Kidney (tissue), 13 donors: ENCODE measurements at regions not wholly inside any gene's neighbourhood (a gene's known extent, or its start where the extent isn't known, plus 50 kb on each side); places are given as distances from the start of the nearest gene placed in this dataset.

Experiments used
- DNase-seq, 5 donors: peaks; one replicate each; pipeline ENCODE4 v3.0.0-alpha.2; 2013 to 2020
- FAIRE-seq: peaks from 2 replicates; lab custom pipeline; 2012; peaks lifted over from hg19 to GRCh38; lab: Jason Lieb, UNC
- H3K27ac ChIP-seq, 2 donors: one replicate each; pipeline ENCODE4 v1.7.0; 2013; ENCODE audit warnings: low read depth in 2 of 2, low read length in 2 of 2, inconsistent platforms in 1 of 2
- H3K27me3 ChIP-seq: one replicate; pipeline ENCODE4 v1.7.1; 2013; ENCODE audit warnings: low read length, inconsistent platforms; ENCODE audit not compliant: control insufficient read depth, insufficient read depth
- H3K36me3 ChIP-seq, 3 donors: one replicate each; pipeline versions ENCODE4 v1.7.0 to v1.7.1; 2013; ENCODE audit warnings: low read length in 3 of 3, control low read depth in 1 of 3, inconsistent platforms in 1 of 3; ENCODE audit not compliant: insufficient read depth in 3 of 3, control insufficient read depth in 2 of 3
- H3K4me1 ChIP-seq, 3 donors: one replicate each; pipeline versions ENCODE4 v1.7.0 to v1.7.1; 2013; ENCODE audit warnings: low read length in 3 of 3, inconsistent platforms in 1 of 3, low read depth in 1 of 3; ENCODE audit not compliant: control insufficient read depth in 2 of 3, insufficient read depth in 2 of 3
- H3K4me3 ChIP-seq, 3 donors: one replicate each; pipeline versions ENCODE4 v1.7.0 to v1.8.1; 2013; ENCODE audit warnings: low read length in 3 of 3, control low read depth in 1 of 3, inconsistent platforms in 1 of 3
- H3K9ac ChIP-seq, 3 donors: one replicate each; pipeline versions ENCODE4 v1.7.0 to v1.7.1; 2013; ENCODE audit warnings: low read length in 3 of 3, control low read depth in 1 of 3, inconsistent platforms in 1 of 3
- H3K9me3 ChIP-seq, 3 donors: one replicate each; pipeline versions ENCODE4 v1.7.0 to v1.7.1; 2013; ENCODE audit warnings: low read length in 3 of 3, control low read depth in 1 of 3, inconsistent platforms in 1 of 3; ENCODE audit not compliant: control insufficient read depth in 2 of 3, insufficient read depth in 1 of 3
- CTCF ChIP-seq: IDR thresholded peaks from 3 replicates; pipeline ENCODE4 v1.5.1; 2012; ENCODE audit warnings: mild to moderate bottlenecking, moderate library complexity, borderline replicate concordance; ENCODE audit not compliant: insufficient read depth; ENCODE audit errors: extremely low read depth
- intact Hi-C: fragments of 100-400 bp; cut with DNase I; formaldehyde crosslinking; loops from one replicate; pipeline ENCODE4 v1.11.1; 2022
- donor health status: control.
- donor health status: control.
- donor health status: control.
- donor health status: control.
- donor health status: control.
- donor health status: DM: yes; HTN: yes; CAD: no.
- donor health status: Normal renal cell carcinoma (clear cell type).

GRCh38 chr18:27577752-27578151 is 392.6 kb upstream of the CHST9 start:
- DNase-seq: no peak
- no peak for TF ChIP-seq CTCF
- H3K9ac ChIP-seq: no peak overlapping the region

GRCh38 chr18:27577265-27577664 is 392.2 kb upstream of the CHST9 start:
- Histone ChIP-seq H3K36me3 (no peaks in the 10 kb centered on the region), H3K4me3 (no peak overlapping the region), H3K27me3 (no peaks in the 10 kb centered on the region), H3K9ac (no peak overlapping the region), H3K9me3 (peaks cover 0 to 12% (median 0%) of the 10 kb centered on the region in 3 donors), H3K4me1 (no peaks in the 10 kb centered on the region), H3K27ac (no peak overlapping the region)
- FAIRE-seq: no peak
- no peak for TF ChIP-seq CTCF
- no peak for DNase-seq
- intact Hi-C loops: no loop called here

More at GRCh38 chr18:27577752-27578151, 392.6 kb upstream of the CHST9 start:
- Histone ChIP-seq H3K27ac (no peak overlapping the region), H3K4me3 (no peak overlapping the region), H3K36me3 (no peaks in the 10 kb centered on the region), H3K9me3 (peaks cover 0 to 12% (median 0%) of the 10 kb centered on the region in 3 donors), H3K4me1 (no peaks in the 10 kb centered on the region), H3K27me3 (no peaks in the 10 kb centered on the region)
- intact Hi-C loops: no loop called here
- FAIRE-seq: no peak

- Histone ChIP-seq H3K9me3 (no peaks in the 10 kb centered on the region), H3K4me3 (no peak overlapping the region), H3K36me3 (no peaks in the 10 kb centered on the region), H3K9ac (no peak overlapping the region), H3K27me3 (no peaks in the 10 kb centered on the region), H3K27ac (no peak overlapping the region), H3K4me1 (no peaks in the 10 kb centered on the region)
- DNase-seq (no peak), FAIRE-seq (no peak)
- intact Hi-C loops: no loop called here
- TF ChIP-seq CTCF: no peak
These were observed 382.3 kb upstream of the CHST9 start for GRCh38 chr18:27567434-27567833.

GRCh38 chr18:27564066-27564465 is 379.0 kb upstream of the CHST9 start:
- no peak for TF ChIP-seq CTCF
- H3K27me3 ChIP-seq: no peaks in the 10 kb centered on the region
- no peaks in the 10 kb centered on the region for H3K9me3 ChIP-seq
- DNase-seq (no peak), FAIRE-seq (no peak)
- H3K36me3 ChIP-seq: no peaks in the 10 kb centered on the region
- H3K27ac ChIP-seq: no peak overlapping the region
- intact Hi-C loops: no loop called here
- no peaks in the 10 kb centered on the region for H3K4me1 ChIP-seq
- no peak overlapping the region for H3K9ac ChIP-seq
- no peak overlapping the region for H3K4me3 ChIP-seq
